Osteocyte (in vitro differentiated cells): ENCODE measurements at regions not wholly inside any gene's neighbourhood (a gene's known extent, or its start where the extent isn't known, plus 50 kb on each side); places are given as distances from the start of the nearest gene placed in this dataset.

Experiments used
- DNase-seq: peaks from one replicate; pipeline ENCODE4 v3.0.0; 2021; ENCODE audit warnings: mixed read lengths; ENCODE audit not compliant: unreplicated experiment; ENCODE audit errors: extremely low spot score
- H3K27ac Mint-ChIP-seq: one replicate; pipeline ENCODE4 v1.8.0; 2021; ENCODE audit warnings: mild to moderate bottlenecking, mixed read lengths; ENCODE audit not compliant: unreplicated experiment
- H3K27me3 Mint-ChIP-seq: one replicate; pipeline ENCODE4 v1.8.0; 2021; ENCODE audit warnings: mixed read lengths; ENCODE audit not compliant: unreplicated experiment
- H3K36me3 Mint-ChIP-seq: one replicate; pipeline ENCODE4 v1.8.0; 2021; ENCODE audit warnings: mixed read lengths; ENCODE audit not compliant: unreplicated experiment
- H3K4me1 Mint-ChIP-seq: one replicate; pipeline ENCODE4 v1.8.0; 2021; ENCODE audit warnings: mixed read lengths; ENCODE audit not compliant: unreplicated experiment
- H3K4me3 Mint-ChIP-seq: one replicate; pipeline ENCODE4 v1.8.0; 2021; ENCODE audit warnings: mild to moderate bottlenecking, moderate library complexity, mixed read lengths; ENCODE audit not compliant: unreplicated experiment
- H3K9me3 Mint-ChIP-seq: one replicate; pipeline ENCODE4 v1.8.0; 2021; ENCODE audit warnings: mixed read lengths; ENCODE audit not compliant: unreplicated experiment
- CTCF ChIP-seq: fragments of 200-600 bp; sonication (generic); IDR thresholded peaks from 2 replicates; pipeline ENCODE4 v1.5.0; 2021; ENCODE audit warnings: antibody characterized with exemption, mild to moderate bottlenecking, moderate library complexity

GRCh38 chr11:95502522-95502921 lies 271.5 kb upstream of the SESN3 start:
- Mint-ChIP-seq H3K36me3 (no peaks in the 10 kb centered on the region), H3K4me3 (no peak overlapping the region), H3K4me1 (peaks cover 12% of the 10 kb centered on the region), H3K27me3 (peaks cover 2% of the 10 kb centered on the region), H3K9me3 (no peaks in the 10 kb centered on the region), H3K27ac (no peak overlapping the region)
- no peak for DNase-seq
- TF ChIP-seq CTCF = no peak

- H3K4me1 Mint-ChIP-seq = peaks cover 12% of the 10 kb centered on the region
- no peaks in the 10 kb centered on the region for H3K36me3 Mint-ChIP-seq
- no peak for DNase-seq
- no peak overlapping the region for H3K27ac Mint-ChIP-seq
- no peaks in the 10 kb centered on the region for H3K9me3 Mint-ChIP-seq
- H3K27me3 Mint-ChIP-seq = peaks cover 2% of the 10 kb centered on the region
- no peak for TF ChIP-seq CTCF
- H3K4me3 Mint-ChIP-seq = no peak overlapping the region
Measured at GRCh38 chr11:95501761-95502266, 270.8 kb upstream of the SESN3 start.

- no peaks in the 10 kb centered on the region for H3K9me3 Mint-ChIP-seq
- H3K27ac Mint-ChIP-seq = no peak overlapping the region
- no peak for TF ChIP-seq CTCF
- H3K4me3 Mint-ChIP-seq = no peak overlapping the region
- no peak for DNase-seq
- H3K27me3 Mint-ChIP-seq = peaks cover 2% of the 10 kb centered on the region
- no peaks in the 10 kb centered on the region for H3K36me3 Mint-ChIP-seq
- H3K4me1 Mint-ChIP-seq = peaks cover 12% of the 10 kb centered on the region
Measured at GRCh38 chr11:95500466-95500865, 269.5 kb upstream of the SESN3 start.

- Mint-ChIP-seq H3K27ac (no peak overlapping the region), H3K9me3 (peaks cover 5% of the 10 kb centered on the region), H3K4me3 (no peak overlapping the region), H3K27me3 (peaks cover 2% of the 10 kb centered on the region), H3K4me1 (peaks cover 12% of the 10 kb centered on the region), H3K36me3 (no peaks in the 10 kb centered on the region)
- TF ChIP-seq CTCF = no peak
- no peak for DNase-seq
Measured at GRCh38 chr11:95499516-95500135, 268.6 kb upstream of the SESN3 start.

GRCh38 chr11:95498722-95499425 lies 267.9 kb upstream of the SESN3 start:
- H3K4me1 Mint-ChIP-seq = peaks cover 12% of the 10 kb centered on the region
- no peak for DNase-seq
- H3K4me3 Mint-ChIP-seq = no peak overlapping the region
- H3K27me3 Mint-ChIP-seq = no peaks in the 10 kb centered on the region
- H3K36me3 Mint-ChIP-seq = no peaks in the 10 kb centered on the region
- no peak overlapping the region for H3K27ac Mint-ChIP-seq
- H3K9me3 Mint-ChIP-seq = peaks cover 5% of the 10 kb centered on the region
- TF ChIP-seq CTCF = no peak
